Stimulated activated naive CD8-positive, alpha-beta T cell treated with anti-CD3 and anti-CD28 coated beads, Interleukin-15, Interleukin-2, amounts not matched to agents 100 ng/mL and 50 ng/mL, for 24 hours (primary cell): ENCODE measurements at regions not wholly inside any gene's neighbourhood (a gene's known extent, or its start where the extent isn't known, plus 50 kb on each side); places are given as distances from the start of the nearest gene placed in this dataset.

ENCODE experiments used
- H3K27ac Mint-ChIP-seq: one replicate; pipeline ENCODE4 v1.8.0; 2021; ENCODE audit warnings: mild to moderate bottlenecking, mixed read lengths
- H3K27me3 Mint-ChIP-seq: one replicate; pipeline ENCODE4 v1.8.0; 2021; ENCODE audit warnings: mixed read lengths
- H3K36me3 Mint-ChIP-seq: one replicate; pipeline ENCODE4 v1.8.0; 2021; ENCODE audit warnings: low read depth, mixed read lengths
- H3K4me1 Mint-ChIP-seq: one replicate; pipeline ENCODE4 v1.8.0; 2021; ENCODE audit warnings: low read depth, mixed read lengths
- H3K4me3 Mint-ChIP-seq: one replicate; pipeline ENCODE4 v1.8.0; 2021; ENCODE audit warnings: mild to moderate bottlenecking, mixed read lengths
- H3K9me3 Mint-ChIP-seq: one replicate; pipeline ENCODE4 v1.8.0; 2021; ENCODE audit warnings: mixed read lengths

DNA sequence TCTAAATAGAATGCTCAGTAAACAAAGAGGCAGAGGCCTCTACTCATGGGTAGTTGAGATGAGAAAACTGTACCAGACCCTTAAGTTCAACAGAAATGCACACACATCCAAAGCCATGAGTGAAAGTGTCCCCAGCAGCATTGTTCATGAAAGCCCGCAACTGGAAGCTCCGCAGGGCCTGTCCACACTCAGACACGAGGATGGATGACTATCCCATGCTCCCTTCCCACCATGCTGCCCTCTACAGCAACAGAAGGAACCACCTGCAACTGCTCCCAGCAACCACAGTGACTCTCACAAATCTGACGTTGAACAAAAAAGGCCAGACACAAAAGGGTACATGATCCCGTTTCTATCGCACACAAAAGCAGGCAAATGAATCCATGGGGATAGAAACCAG is 76.9 kb upstream of the ANO1 start:
- no peak overlapping the region for H3K4me3 Mint-ChIP-seq
- peaks cover 17% of the 10 kb centered on the region for H3K27me3 Mint-ChIP-seq
- no peaks in the 10 kb centered on the region for H3K36me3 Mint-ChIP-seq
- no peaks in the 10 kb centered on the region for H3K9me3 Mint-ChIP-seq
- H3K27ac Mint-ChIP-seq, result no peak overlapping the region
- H3K4me1 Mint-ChIP-seq, result peaks cover 10% of the 10 kb centered on the region

DNA sequence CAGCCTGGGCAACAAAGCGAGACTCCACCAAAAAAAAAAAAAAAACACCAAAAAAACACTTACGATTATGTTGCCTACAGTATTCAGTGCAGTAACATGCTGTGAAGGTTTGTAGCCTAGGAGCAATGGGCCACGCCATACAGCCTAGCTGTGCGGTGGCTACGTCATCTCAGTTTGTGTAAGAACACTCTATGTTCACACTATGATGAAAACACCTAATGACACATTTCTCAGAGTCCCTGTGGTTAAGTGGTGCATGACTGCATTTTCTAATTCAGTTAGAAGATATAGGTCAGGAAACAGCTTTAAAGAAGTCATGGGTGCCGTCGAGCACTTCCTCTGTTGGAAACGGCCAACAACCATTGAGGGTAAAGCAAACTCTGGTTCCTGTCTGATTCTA is 75.7 kb upstream of the ANO1 start:
- H3K4me1 Mint-ChIP-seq, result peaks cover 10% of the 10 kb centered on the region
- H3K27me3 Mint-ChIP-seq, result peaks cover 10% of the 10 kb centered on the region
- no peak overlapping the region for H3K27ac Mint-ChIP-seq
- no peaks in the 10 kb centered on the region for H3K9me3 Mint-ChIP-seq
- no peaks in the 10 kb centered on the region for H3K36me3 Mint-ChIP-seq
- H3K4me3 Mint-ChIP-seq, result no peak overlapping the region

GRCh38 chr11:70005107-70005818 is 72.9 kb upstream of the ANO1 start:
- H3K4me3 Mint-ChIP-seq, result no peak overlapping the region
- peaks cover 6% of the 10 kb centered on the region for H3K4me1 Mint-ChIP-seq
- no peaks in the 10 kb centered on the region for H3K36me3 Mint-ChIP-seq

GRCh38 chr11:70007796-70008195 is 70.3 kb upstream of the ANO1 start:
- Mint-ChIP-seq H3K27ac (no peak overlapping the region), H3K4me3 (no peak overlapping the region)

More at GRCh38 chr11:70005107-70005818, 72.9 kb upstream of the ANO1 start:
- peaks cover 12% of the 10 kb centered on the region for H3K27me3 Mint-ChIP-seq
- H3K9me3 Mint-ChIP-seq, result no peaks in the 10 kb centered on the region
- no peak overlapping the region for H3K27ac Mint-ChIP-seq

GRCh38 chr11:70010774-70011173 is 67.3 kb upstream of the ANO1 start:
- H3K27ac Mint-ChIP-seq, result no peak overlapping the region
- H3K9me3 Mint-ChIP-seq, result no peaks in the 10 kb centered on the region
- H3K36me3 Mint-ChIP-seq, result no peaks in the 10 kb centered on the region
- no peak overlapping the region for H3K4me3 Mint-ChIP-seq
- no peaks in the 10 kb centered on the region for H3K4me1 Mint-ChIP-seq
- peaks cover 10% of the 10 kb centered on the region for H3K27me3 Mint-ChIP-seq

More at GRCh38 chr11:70007796-70008195, 70.3 kb upstream of the ANO1 start:
- H3K9me3 Mint-ChIP-seq, result no peaks in the 10 kb centered on the region
- H3K4me1 Mint-ChIP-seq, result no peaks in the 10 kb centered on the region
- peaks cover 12% of the 10 kb centered on the region for H3K27me3 Mint-ChIP-seq
- no peaks in the 10 kb centered on the region for H3K36me3 Mint-ChIP-seq

DNA sequence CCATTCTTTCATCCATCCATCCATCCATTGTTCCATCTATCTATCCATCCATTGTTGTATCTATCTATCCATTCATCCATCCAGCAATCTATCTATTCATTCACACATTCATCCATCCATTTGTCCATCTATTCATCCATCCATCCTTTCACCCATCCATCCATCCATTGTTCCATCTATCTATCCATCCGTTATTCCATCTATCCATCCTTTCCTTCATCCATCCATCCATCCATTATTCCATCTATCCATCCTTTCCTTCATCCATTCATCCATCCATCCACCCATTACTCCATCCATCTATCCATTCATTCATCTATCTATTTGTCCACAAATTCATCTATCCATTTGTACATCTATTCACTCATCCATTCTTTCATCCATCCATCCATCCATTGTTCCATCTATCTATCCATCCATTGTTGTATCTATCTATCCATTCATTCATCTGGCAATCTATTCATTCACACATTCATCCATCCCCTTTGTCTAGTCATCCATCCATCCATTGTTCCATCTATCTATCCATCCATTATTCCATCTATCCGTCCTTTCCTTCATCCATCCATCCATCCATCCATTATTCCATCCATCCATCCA is 65.9 kb upstream of the ANO1 start:
- no peak overlapping the region for H3K4me3 Mint-ChIP-seq
- no peaks in the 10 kb centered on the region for H3K9me3 Mint-ChIP-seq
- H3K27ac Mint-ChIP-seq, result no peak overlapping the region
- no peaks in the 10 kb centered on the region for H3K4me1 Mint-ChIP-seq
- peaks cover 10% of the 10 kb centered on the region for H3K27me3 Mint-ChIP-seq
- no peaks in the 10 kb centered on the region for H3K36me3 Mint-ChIP-seq

DNA sequence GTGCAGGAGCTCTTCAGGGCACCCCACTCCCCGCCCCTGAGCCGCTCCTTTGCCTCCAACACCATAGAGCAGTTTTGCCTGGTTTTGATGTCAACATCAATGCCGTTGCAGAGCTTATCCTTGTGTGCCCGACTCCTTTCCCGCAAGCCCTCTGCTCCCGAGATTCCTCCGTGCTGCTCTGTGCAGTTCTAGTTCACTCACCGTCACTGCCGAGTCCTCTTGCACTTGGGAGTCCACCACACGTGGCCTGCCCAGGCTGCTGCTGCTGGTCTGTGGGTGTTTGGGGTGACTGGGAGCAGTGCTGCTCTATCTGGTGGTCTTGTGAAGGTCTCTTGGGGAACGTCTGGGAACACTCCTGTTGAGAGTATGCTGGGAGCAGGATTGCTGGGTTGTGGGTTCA is 63.8 kb upstream of the ANO1 start:
- Mint-ChIP-seq H3K4me3 (no peak overlapping the region), H3K27ac (no peak overlapping the region), H3K4me1 (no peaks in the 10 kb centered on the region), H3K9me3 (no peaks in the 10 kb centered on the region), H3K36me3 (no peaks in the 10 kb centered on the region), H3K27me3 (peaks cover 10% of the 10 kb centered on the region)

DNA sequence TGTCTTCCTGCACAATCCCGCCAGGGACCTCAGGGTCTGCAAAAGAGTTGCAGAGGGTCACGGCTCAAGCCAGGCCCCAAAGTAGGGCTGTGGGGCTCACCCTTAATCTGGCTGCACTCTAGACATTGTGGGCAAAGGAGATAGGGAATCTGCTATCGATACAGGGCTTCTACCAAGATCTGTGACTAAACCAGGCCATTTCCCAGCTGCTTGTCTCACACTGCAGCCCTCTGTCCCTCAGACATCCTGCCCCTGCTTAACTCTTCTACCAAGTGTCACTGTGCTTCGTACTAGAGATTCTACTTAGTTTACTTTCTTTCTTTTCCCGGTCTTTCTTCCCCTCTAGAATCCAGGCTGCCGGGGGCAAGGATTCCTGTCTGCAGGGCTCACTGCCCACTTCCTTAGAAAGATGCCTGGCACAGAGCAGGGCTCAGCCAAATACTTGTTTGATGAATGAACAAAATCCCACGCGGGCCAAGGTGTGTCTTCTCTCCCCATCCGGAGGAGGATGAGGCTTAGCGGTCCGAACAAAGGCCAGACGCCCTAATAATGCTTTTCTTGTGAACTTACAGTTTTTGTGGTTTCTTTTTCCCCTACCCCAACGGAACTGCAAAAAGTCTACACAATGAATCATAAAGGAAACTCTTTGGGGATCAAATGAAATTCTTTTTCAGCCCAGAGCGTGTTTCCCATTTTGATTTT is 61.3 kb upstream of the ANO1 start:
- peaks cover 4% of the 10 kb centered on the region for H3K27me3 Mint-ChIP-seq
- no peak overlapping the region for H3K4me3 Mint-ChIP-seq
- no peaks in the 10 kb centered on the region for H3K4me1 Mint-ChIP-seq
- H3K9me3 Mint-ChIP-seq, result no peaks in the 10 kb centered on the region
- H3K36me3 Mint-ChIP-seq, result no peaks in the 10 kb centered on the region
- H3K27ac Mint-ChIP-seq, result no peak overlapping the region

- peaks cover 4% of the 10 kb centered on the region for H3K9me3 Mint-ChIP-seq
- no peak overlapping the region for H3K4me3 Mint-ChIP-seq
- peaks cover 4% of the 10 kb centered on the region for H3K27me3 Mint-ChIP-seq
- H3K4me1 Mint-ChIP-seq, result no peaks in the 10 kb centered on the region
- no peaks in the 10 kb centered on the region for H3K36me3 Mint-ChIP-seq
- no peak overlapping the region for H3K27ac Mint-ChIP-seq
Observed at GRCh38 chr11:70018816-70019215, 59.3 kb upstream of the ANO1 start.

GRCh38 chr11:70019576-70020011 is 58.5 kb upstream of the ANO1 start:
- H3K4me1 Mint-ChIP-seq, result no peaks in the 10 kb centered on the region
- H3K9me3 Mint-ChIP-seq, result peaks cover 4% of the 10 kb centered on the region
- no peaks in the 10 kb centered on the region for H3K36me3 Mint-ChIP-seq
- H3K4me3 Mint-ChIP-seq, result no peak overlapping the region
- H3K27me3 Mint-ChIP-seq, result peaks cover 4% of the 10 kb centered on the region
- H3K27ac Mint-ChIP-seq, result no peak overlapping the region

DNA sequence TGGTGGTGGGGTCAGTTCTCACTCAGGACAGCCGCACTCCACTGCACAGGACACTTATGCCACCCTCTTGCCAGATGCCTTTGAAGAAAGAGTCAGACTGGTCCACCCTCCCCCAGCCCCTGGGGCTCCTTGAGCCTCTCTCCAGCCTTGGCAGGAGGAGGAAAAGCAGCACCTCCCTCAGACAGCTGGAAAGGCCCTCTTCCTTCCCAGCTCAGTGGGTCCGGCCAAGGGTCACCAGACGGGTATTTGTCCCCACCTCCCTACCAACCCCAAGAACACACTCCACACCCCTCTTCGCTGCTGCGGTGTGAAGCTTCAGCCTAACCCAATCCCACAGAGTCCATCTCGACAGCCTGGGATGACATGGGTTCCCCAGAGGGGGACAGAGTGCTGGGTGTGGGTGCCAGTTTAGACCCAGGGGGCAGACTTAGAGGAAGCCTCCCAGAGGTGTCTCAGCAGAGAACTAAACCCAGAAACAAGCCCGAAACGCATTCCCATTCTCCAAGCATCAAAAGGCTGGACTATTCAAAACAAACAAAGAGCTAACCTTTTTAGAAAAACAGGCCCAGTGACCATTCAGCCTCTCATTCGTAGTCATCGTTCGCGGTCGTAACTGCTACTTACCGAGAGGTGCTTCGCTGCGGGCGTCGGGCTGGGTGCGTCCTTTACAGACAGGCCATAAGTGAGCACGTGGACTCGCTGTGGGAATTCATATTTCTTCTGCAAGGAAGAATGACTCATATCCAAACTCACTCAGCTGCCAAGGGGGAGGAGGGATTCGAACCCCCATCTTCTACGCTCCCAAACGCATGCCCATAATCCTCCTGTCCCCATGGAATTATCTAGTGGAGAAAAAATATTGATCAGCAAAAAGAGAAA is 57.5 kb upstream of the ANO1 start:
- Mint-ChIP-seq H3K27ac (no peak overlapping the region), H3K4me1 (no peaks in the 10 kb centered on the region), H3K9me3 (peaks cover 4% of the 10 kb centered on the region), H3K36me3 (no peaks in the 10 kb centered on the region), H3K27me3 (peaks cover 4% of the 10 kb centered on the region), H3K4me3 (no peak overlapping the region)

- H3K4me3 Mint-ChIP-seq, result no peak overlapping the region
- no peak overlapping the region for H3K27ac Mint-ChIP-seq
- peaks cover 4% of the 10 kb centered on the region for H3K9me3 Mint-ChIP-seq
- peaks cover 4% of the 10 kb centered on the region for H3K27me3 Mint-ChIP-seq
- no peaks in the 10 kb centered on the region for H3K36me3 Mint-ChIP-seq
- no peaks in the 10 kb centered on the region for H3K4me1 Mint-ChIP-seq
Observed at GRCh38 chr11:70021586-70021985, 56.5 kb upstream of the ANO1 start.

GRCh38 chr11:70024036-70024772 is 53.9 kb upstream of the ANO1 start:
- H3K36me3 Mint-ChIP-seq, result no peaks in the 10 kb centered on the region
- peaks cover 4% of the 10 kb centered on the region for H3K9me3 Mint-ChIP-seq
- no peak overlapping the region for H3K27ac Mint-ChIP-seq
- H3K4me3 Mint-ChIP-seq, result no peak overlapping the region
- H3K4me1 Mint-ChIP-seq, result no peaks in the 10 kb centered on the region
- H3K27me3 Mint-ChIP-seq, result no peaks in the 10 kb centered on the region

GRCh38 chr11:70024773-70025045 is 53.4 kb upstream of the ANO1 start:
- no peak overlapping the region for H3K4me3 Mint-ChIP-seq
- no peaks in the 10 kb centered on the region for H3K36me3 Mint-ChIP-seq
- no peak overlapping the region for H3K27ac Mint-ChIP-seq
- H3K9me3 Mint-ChIP-seq, result peaks cover 4% of the 10 kb centered on the region
- no peaks in the 10 kb centered on the region for H3K27me3 Mint-ChIP-seq
- no peaks in the 10 kb centered on the region for H3K4me1 Mint-ChIP-seq
